ENCODE measurements at regions not wholly inside any gene's neighbourhood (a gene's known extent, or its start where the extent isn't known, plus 50 kb on each side); places are given as distances from the start of the nearest gene placed in this dataset.

GRCh38 chr13:71218960-71219359, 648.0 kb downstream of the DACH1 start:
- TF ChIP-seq SMC3 (IDR thresholded peaks at IDR 0.05; ENCODE audit: low read depth, low read length) (peak; percentile 39), MEF2A (IDR thresholded peaks at IDR 0.05; ENCODE audit: borderline replicate concordance, low read depth) (no peak), CTCF (IDR thresholded peaks at IDR 0.05) (0 out of 2 replicates have a peak, but pooled peaks have one; percentile 19), NRF1 (IDR thresholded peaks at IDR 0.05; ENCODE audit: low read depth, low read length) (no peak), USF2 (IDR thresholded peaks at IDR 0.05; ENCODE audit: borderline replicate concordance, low read depth, low read length) (no peak), EZH2phosphoT487 (IDR thresholded peaks at IDR 0.05; ENCODE audit: borderline replicate concordance, low read depth) (no peak), REST (IDR thresholded peaks at IDR 0.05; ENCODE audit: low read depth, low read length) (no peak), MAX (IDR thresholded peaks at IDR 0.05; ENCODE audit: low read depth) (no peak), SIN3A (IDR thresholded peaks at IDR 0.05; ENCODE audit: borderline replicate concordance, low read depth, low read length) (no peak), GABPA (IDR thresholded peaks at IDR 0.05; ENCODE audit: low read depth) (no peak), PBX3 (IDR thresholded peaks at IDR 0.05) (no peak)
